ENCODE measurements at regions not wholly inside any gene's neighbourhood (a gene's known extent, or its start where the extent isn't known, plus 50 kb on each side); places are given as distances from the start of the nearest gene placed in this dataset.

GRCh38 chr4:187603093-187604025, 392.2 kb upstream of the ZFP42 start:
- TF ChIP-seq POLR2A (IDR thresholded peaks at IDR 0.05) (no peak), CTCF (IDR thresholded peaks at IDR 0.05) (no peak)
